Fibroblast of upper back skin (primary cell): ENCODE measurements at regions not wholly inside any gene's neighbourhood (a gene's known extent, or its start where the extent isn't known, plus 50 kb on each side); places are given as distances from the start of the nearest gene placed in this dataset.
A peak's percentile ranks its signal among the peaks of the same experiment; 100 is the strongest.

Experiments used
- DNase-seq: peaks from one replicate; pipeline ENCODE4 v3.0.0-alpha.2; 2013

DNA sequence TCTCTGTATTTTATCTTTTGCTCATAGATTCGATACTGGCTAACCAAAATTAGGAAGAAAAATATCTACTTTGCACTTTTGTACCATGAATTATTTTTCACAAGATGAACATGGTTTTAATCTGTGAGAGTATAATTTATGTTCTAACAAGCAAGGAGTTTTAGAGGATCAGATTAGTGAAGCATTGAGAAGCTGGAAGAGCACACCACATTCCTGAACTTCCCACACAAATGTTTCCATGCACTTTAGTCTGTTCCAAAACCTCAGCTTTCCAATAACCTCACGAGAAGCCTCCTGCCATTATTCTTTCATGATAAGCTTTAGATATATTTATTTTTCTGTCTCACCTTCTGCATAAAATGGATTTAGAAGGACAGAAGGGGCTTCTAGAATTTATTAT lies 98.7 kb upstream of the MPDZ start:
- peak; percentile 86 for DNase-seq

- peak; percentile 73 for DNase-seq
Measured at GRCh38 chr9:13377171-13377925, 97.9 kb upstream of the MPDZ start.

DNA sequence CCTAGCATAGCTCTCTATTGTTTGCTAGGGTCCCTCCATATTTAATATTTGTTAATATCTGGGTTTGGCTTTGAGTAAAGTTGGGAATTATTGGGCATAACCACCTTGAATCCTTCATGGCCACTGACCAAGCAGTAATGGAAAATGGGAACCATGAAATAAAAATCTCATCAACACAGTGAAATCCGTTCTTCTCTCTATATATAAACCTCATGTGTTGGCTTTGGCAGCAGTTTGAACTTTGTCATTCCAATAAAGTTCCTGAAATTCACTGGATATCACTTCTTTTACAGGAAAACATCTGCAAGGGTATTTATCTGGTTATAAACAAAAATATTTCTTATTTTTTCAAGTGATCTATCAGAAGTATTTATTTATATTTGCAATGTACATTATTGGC lies 93.0 kb upstream of the MPDZ start:
- no peak for DNase-seq

GRCh38 chr9:13369431-13369830 lies 89.9 kb upstream of the MPDZ start:
- DNase-seq, result no peak

DNA sequence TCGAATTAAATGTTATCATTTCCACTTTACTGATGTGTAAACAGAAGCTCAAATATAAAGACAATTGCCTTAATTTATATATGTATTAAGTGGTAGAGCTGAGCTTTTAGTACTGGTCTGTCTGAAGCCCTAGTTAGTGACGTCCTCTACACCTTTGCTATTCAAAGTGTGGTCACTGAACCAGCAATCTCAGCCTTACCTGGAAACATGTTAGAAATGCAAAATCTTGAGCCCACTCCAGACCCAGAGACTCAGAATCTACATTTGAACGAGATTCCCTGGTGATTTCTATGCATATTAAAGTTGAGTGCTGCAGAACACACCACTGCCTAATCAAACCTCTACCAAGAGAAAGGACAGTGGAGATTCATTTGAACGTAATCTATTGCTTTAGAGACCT lies 88.3 kb upstream of the MPDZ start:
- no peak for DNase-seq

DNA sequence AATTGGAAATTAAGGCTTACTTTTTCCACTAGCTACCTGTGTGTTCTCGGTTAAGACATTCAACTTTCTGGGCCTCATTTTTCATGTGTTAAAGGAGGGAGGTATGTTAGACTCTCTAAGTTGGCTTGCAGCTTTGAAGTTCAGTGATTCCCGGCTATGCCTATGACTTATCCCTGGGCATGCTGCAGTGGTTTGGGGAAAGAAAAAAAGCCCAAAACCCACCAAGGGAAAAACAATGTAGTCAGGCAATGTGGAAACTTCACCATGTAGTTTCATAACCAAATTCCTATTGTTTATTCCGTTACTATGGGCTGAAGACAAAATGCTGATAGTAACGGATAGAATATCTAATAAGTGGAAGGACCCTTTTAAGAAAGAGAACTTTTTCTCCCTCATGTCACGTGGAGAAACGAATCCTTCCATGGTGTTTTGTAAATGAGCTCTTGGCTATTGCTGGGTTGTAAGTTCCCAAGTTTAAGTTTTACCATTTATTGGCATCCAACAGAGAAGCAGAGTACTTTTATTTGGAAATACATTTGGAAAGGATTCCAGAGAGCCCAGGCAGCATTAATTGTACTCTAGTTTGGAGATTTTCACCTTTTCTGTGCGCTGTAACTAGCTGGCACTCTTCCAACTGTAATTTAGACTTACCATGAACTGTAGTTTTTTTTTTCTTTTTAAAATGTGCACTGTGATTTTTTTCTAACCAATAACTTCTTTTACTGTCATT lies 84.9 kb upstream of the MPDZ start:
- DNase-seq, result no peak

GRCh38 chr9:13361076-13361475 lies 81.6 kb upstream of the MPDZ start:
- DNase-seq, result no peak

DNA sequence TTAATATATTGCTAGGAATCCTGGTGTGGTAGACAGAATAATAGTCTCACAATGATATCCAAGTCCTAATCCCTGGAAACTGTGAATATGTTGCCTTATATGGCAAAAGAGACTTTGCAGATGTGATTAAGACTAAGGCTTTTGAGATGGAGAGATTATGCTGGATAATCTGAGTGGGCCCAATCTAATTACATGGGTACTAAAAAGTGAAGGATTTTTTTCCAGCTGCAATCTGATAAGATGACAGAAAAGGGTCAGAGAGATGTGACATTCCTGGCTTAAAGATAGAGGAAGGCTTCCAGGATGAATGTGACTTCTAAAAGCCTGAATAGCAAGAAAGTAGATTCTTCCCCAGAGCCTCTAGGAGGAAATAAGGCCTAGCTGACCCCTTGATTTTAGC lies 80.7 kb upstream of the MPDZ start:
- DNase-seq, result no peak

DNA sequence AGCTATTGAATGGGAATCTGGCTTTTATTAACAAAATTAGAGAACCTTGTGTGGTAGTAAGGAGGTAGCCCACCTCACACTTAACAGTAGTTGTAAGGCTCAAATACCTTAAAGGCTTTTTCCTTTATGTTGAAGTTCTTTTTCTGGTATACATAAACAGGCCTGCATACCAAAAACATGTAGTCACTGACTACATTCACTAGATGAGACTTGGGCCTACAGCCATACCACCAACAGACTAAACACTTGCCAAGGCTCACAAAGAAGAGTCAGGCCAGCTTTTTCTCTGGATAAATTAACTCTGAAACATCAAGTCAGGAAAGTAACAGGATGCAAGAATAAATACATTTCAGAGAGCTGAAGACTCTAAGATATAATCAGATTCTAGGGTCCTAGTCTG lies 78.6 kb upstream of the MPDZ start:
- peak; percentile 97 for DNase-seq

DNA sequence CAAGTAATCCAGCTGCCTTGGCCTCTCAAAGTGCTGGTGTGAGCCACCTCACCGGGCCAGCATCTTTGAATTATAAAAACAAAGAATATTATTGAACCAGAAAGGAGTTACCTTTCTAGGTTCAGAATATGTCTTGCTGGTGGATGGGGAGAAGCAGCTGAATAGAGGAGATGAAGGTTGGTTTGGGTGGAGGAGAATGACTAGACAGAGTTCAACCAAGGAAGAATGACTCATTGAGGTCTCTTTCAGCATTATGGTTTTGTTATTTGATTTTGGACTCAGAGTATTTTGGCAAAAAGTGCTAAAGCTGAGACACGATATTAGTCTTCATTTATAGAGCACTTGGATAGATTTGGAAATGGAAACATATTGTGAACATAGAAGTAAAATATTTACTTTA lies 75.2 kb upstream of the MPDZ start:
- DNase-seq, result peak; percentile 62

GRCh38 chr9:13352451-13352979 lies 73.0 kb upstream of the MPDZ start:
- DNase-seq, result no peak

DNA sequence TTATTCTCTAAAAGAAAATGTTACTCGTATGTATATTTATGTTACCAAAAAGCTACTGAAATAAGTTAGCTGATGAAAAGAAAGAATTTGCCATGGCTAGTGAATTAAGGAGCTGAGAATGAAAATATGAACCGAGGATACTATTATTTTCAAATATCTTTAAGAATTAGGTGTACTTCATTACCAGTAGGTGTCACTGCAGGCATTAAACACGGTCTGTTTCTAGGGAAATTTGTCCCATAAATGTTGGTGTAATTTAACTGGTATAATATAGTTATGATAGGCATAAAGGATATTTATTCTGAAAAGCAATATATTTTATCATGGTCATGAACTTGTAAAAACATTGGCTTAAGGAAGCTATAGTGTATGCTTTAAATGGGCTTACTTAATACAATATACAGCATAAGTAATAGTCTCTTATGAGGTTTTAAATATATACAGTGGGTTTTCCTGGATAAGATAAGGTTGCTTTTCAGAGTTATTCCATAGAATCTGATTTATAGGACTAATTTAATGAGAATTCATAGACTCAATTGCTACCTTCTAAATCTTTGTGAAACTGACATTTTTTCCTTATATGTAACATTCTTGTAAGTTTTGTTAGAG lies 72.4 kb upstream of the MPDZ start:
- DNase-seq, result peak; percentile 72

- DNase-seq, result no peak
Measured at GRCh38 chr9:13332571-13332970, 53.1 kb upstream of the MPDZ start.

GRCh38 chr9:13331320-13331719 lies 51.8 kb upstream of the MPDZ start:
- DNase-seq, result no peak

- no peak for DNase-seq
Measured at GRCh38 chr9:13330396-13331004, 51.0 kb upstream of the MPDZ start.
